Lower lobe of right lung (tissue), 2 donors: ENCODE measurements at regions not wholly inside any gene's neighbourhood (a gene's known extent, or its start where the extent isn't known, plus 50 kb on each side); places are given as distances from the start of the nearest gene placed in this dataset.

Source experiments
- ATAC-seq, 2 donors: fragments of 200-7000 bp; cut with Tn5 transposase; one replicate each; pipeline ENCODE4 v1.9.1; 2020 to 2022; ENCODE audit warnings: mild to moderate bottlenecking in 2 of 2, moderate library complexity in 2 of 2
- DNase-seq: peaks from one replicate; pipeline ENCODE4 v3.0.0-alpha.2; 2020
- H3K27ac ChIP-seq: fragments of 200-600 bp; one replicate; pipeline ENCODE4 v1.8.0; 2022
- H3K27me3 ChIP-seq: fragments of 200-600 bp; one replicate; pipeline ENCODE4 v1.8.0; 2022; ENCODE audit warnings: low read depth
- H3K36me3 ChIP-seq: fragments of 200-600 bp; one replicate; pipeline ENCODE4 v1.8.0; 2022; ENCODE audit warnings: mild to moderate bottlenecking
- H3K4me1 ChIP-seq: fragments of 200-600 bp; one replicate; pipeline ENCODE4 v1.8.0; 2022
- H3K4me3 ChIP-seq: fragments of 200-600 bp; one replicate; pipeline ENCODE4 v1.8.0; 2022; ENCODE audit warnings: mild to moderate bottlenecking
- H3K9me3 ChIP-seq: fragments of 200-600 bp; one replicate; pipeline ENCODE4 v1.8.0; 2022
- CTCF ChIP-seq: fragments of 200-600 bp; IDR thresholded peaks from one replicate; pipeline ENCODE4 v1.8.0; 2022; ENCODE audit warnings: antibody characterized with exemption, mild to moderate bottlenecking
- intact Hi-C: fragments of 100-400 bp; cut with DNase I; formaldehyde crosslinking; loops from one replicate; pipeline ENCODE4 v1.11.0; 2022
- donor health status: DM: no; HTN: yes; CAD: no; lungs with severe emphysema.

- H3K36me3 ChIP-seq: no peaks in the 10 kb centered on the region
- no peak overlapping the region for H3K27ac ChIP-seq
- no peaks in the 10 kb centered on the region for H3K4me1 ChIP-seq
- intact Hi-C loops: no loop called here
- no peaks in the 10 kb centered on the region for H3K27me3 ChIP-seq
- DNase-seq (no peak), ATAC-seq (no peak)
- H3K9me3 ChIP-seq: no peaks in the 10 kb centered on the region
- no peak for TF ChIP-seq CTCF
- no peak overlapping the region for H3K4me3 ChIP-seq
Observed at GRCh38 chr5:113989278-113989912, 372.5 kb upstream of the KCNN2 start.

GRCh38 chr5:113989913-113990305, 372.0 kb upstream of the KCNN2 start:
- intact Hi-C loops: no loop called here
- no peaks in the 10 kb centered on the region for H3K9me3 ChIP-seq
- H3K36me3 ChIP-seq: no peaks in the 10 kb centered on the region
- no peaks in the 10 kb centered on the region for H3K27me3 ChIP-seq
- no peak overlapping the region for H3K4me3 ChIP-seq
- no peak for DNase-seq
- no peak overlapping the region for H3K27ac ChIP-seq
- no peak for ATAC-seq
- no peaks in the 10 kb centered on the region for H3K4me1 ChIP-seq
- no peak for TF ChIP-seq CTCF

- H3K4me1 ChIP-seq: no peaks in the 10 kb centered on the region
- DNase-seq (no peak), ATAC-seq (no peak)
- H3K27ac ChIP-seq: no peak overlapping the region
- intact Hi-C loops: no loop called here
- no peak for TF ChIP-seq CTCF
- no peak overlapping the region for H3K4me3 ChIP-seq
- no peaks in the 10 kb centered on the region for H3K9me3 ChIP-seq
- peaks cover 8% of the 10 kb centered on the region for H3K27me3 ChIP-seq
- H3K36me3 ChIP-seq: no peaks in the 10 kb centered on the region
Observed at GRCh38 chr5:114001076-114001475, 360.8 kb upstream of the KCNN2 start.

- no peak for TF ChIP-seq CTCF
- H3K9me3 ChIP-seq: no peaks in the 10 kb centered on the region
- ATAC-seq (no peak), DNase-seq (no peak)
- no peak overlapping the region for H3K4me3 ChIP-seq
- intact Hi-C loops: no loop called here
- H3K27me3 ChIP-seq: no peaks in the 10 kb centered on the region
- H3K27ac ChIP-seq: no peak overlapping the region
- H3K36me3 ChIP-seq: no peaks in the 10 kb centered on the region
- no peaks in the 10 kb centered on the region for H3K4me1 ChIP-seq
Observed at GRCh38 chr5:114006582-114006981, 355.3 kb upstream of the KCNN2 start.

GRCh38 chr5:114007678-114008077, 354.2 kb upstream of the KCNN2 start:
- intact Hi-C loops: no loop called here
- H3K27me3 ChIP-seq: no peaks in the 10 kb centered on the region
- H3K4me1 ChIP-seq: no peaks in the 10 kb centered on the region
- DNase-seq: no peak
- no peaks in the 10 kb centered on the region for H3K36me3 ChIP-seq
- H3K27ac ChIP-seq: no peak overlapping the region
- H3K4me3 ChIP-seq: no peak overlapping the region
- no peak for TF ChIP-seq CTCF
- no peak for ATAC-seq
- no peaks in the 10 kb centered on the region for H3K9me3 ChIP-seq

- Histone ChIP-seq H3K27ac (no peak overlapping the region), H3K4me3 (no peak overlapping the region), H3K27me3 (no peaks in the 10 kb centered on the region), H3K4me1 (no peaks in the 10 kb centered on the region), H3K36me3 (no peaks in the 10 kb centered on the region), H3K9me3 (no peaks in the 10 kb centered on the region)
- DNase-seq: no peak
- no peak for ATAC-seq
- intact Hi-C loops: no loop called here
- no peak for TF ChIP-seq CTCF
Observed at GRCh38 chr5:114010362-114010761, 351.5 kb upstream of the KCNN2 start.
